Activated CD4-positive, alpha-beta T cell treated with anti-CD3 and anti-CD28 coated beads for 4 hours (primary cell): ENCODE measurements at regions not wholly inside any gene's neighbourhood (a gene's known extent, or its start where the extent isn't known, plus 50 kb on each side); places are given as distances from the start of the nearest gene placed in this dataset.

Experiments
- DNase-seq, 2 donors: peaks; one replicate each; pipeline ENCODE4 v3.0.0-alpha.2; 2020

- DNase-seq, result no peak
Measured at GRCh38 chr6:43878823-43879495, 108.9 kb downstream of the VEGFA start.

GRCh38 chr6:43878127-43878634 is 108.2 kb downstream of the VEGFA start:
- DNase-seq, result no peak

GRCh38 chr6:43877463-43878126 is 107.6 kb downstream of the VEGFA start:
- no peak for DNase-seq

GRCh38 chr6:43877036-43877435 is 107.0 kb downstream of the VEGFA start:
- no peak for DNase-seq

- no peak for DNase-seq
Measured at GRCh38 chr6:43876602-43877001, 106.6 kb downstream of the VEGFA start.

GRCh38 chr6:43875849-43876572 is 106.0 kb downstream of the VEGFA start:
- no peak for DNase-seq

GRCh38 chr6:43874814-43875590 is 105.0 kb downstream of the VEGFA start:
- no peak for DNase-seq

- DNase-seq, result no peak
Measured at GRCh38 chr6:43873806-43874714, 104.0 kb downstream of the VEGFA start.

- DNase-seq, result no peak
Measured at GRCh38 chr6:43871933-43872332, 101.9 kb downstream of the VEGFA start.

GRCh38 chr6:43871284-43871683 is 101.3 kb downstream of the VEGFA start:
- DNase-seq, result no peak

- no peak for DNase-seq
Measured at GRCh38 chr6:43870660-43871061, 100.7 kb downstream of the VEGFA start.

- DNase-seq, result no peak
Measured at GRCh38 chr6:43869792-43870659, 100.0 kb downstream of the VEGFA start.

- DNase-seq, result no peak
Measured at GRCh38 chr6:43869079-43869710, 99.2 kb downstream of the VEGFA start.

GRCh38 chr6:43868467-43868866 is 98.5 kb downstream of the VEGFA start:
- no peak for DNase-seq

GRCh38 chr6:43867996-43868395 is 98.0 kb downstream of the VEGFA start:
- no peak for DNase-seq

GRCh38 chr6:43867246-43867645 is 97.2 kb downstream of the VEGFA start:
- DNase-seq, result no peak

GRCh38 chr6:43865932-43866645 is 96.1 kb downstream of the VEGFA start:
- DNase-seq, result no peak

- no peak for DNase-seq
Measured at GRCh38 chr6:43865086-43865485, 95.1 kb downstream of the VEGFA start.

- DNase-seq, result no peak
Measured at GRCh38 chr6:43862925-43863324, 92.9 kb downstream of the VEGFA start.
